Activated B cell treated with CpG ODN at 0.5 μM for 24 hours (primary cell): ENCODE measurements at regions not wholly inside any gene's neighbourhood (a gene's known extent, or its start where the extent isn't known, plus 50 kb on each side); places are given as distances from the start of the nearest gene placed in this dataset.

ENCODE experiments used
- ATAC-seq: fragments of 200-7000 bp; cut with Tn5 transposase; one replicate; pipeline ENCODE4 v1.10.0; 2021; ENCODE audit warnings: low read depth, mild to moderate bottlenecking, moderate library complexity
- CTCF ChIA-PET: fragments of 350-600 bp; sonication (Branson Sonifier 250); formaldehyde crosslinking; loops from one replicate; lab custom pipeline; 2021; ENCODE audit warnings: antibody characterized with exemption; lab: Charles Lee
- POLR2A ChIA-PET: fragments of 350-600 bp; sonication (Branson Sonifier 250); formaldehyde crosslinking; loops from one replicate; lab custom pipeline; 2021; ENCODE audit warnings: antibody characterized with exemption; lab: Charles Lee
- DNase-seq: peaks from one replicate; pipeline ENCODE4 v3.0.0; 2022
- H3K27ac Mint-ChIP-seq: one replicate; pipeline ENCODE4 v1.8.0; 2020; ENCODE audit warnings: mixed read lengths
- H3K27me3 Mint-ChIP-seq: one replicate; pipeline ENCODE4 v1.8.0; 2021; ENCODE audit warnings: mixed read lengths
- H3K36me3 Mint-ChIP-seq: one replicate; pipeline ENCODE4 v1.8.0; 2021; ENCODE audit warnings: low read depth, mixed read lengths
- H3K4me1 Mint-ChIP-seq: one replicate; pipeline ENCODE4 v1.8.0; 2021; ENCODE audit warnings: mixed read lengths
- H3K4me3 Mint-ChIP-seq: one replicate; pipeline ENCODE4 v1.8.0; 2020; ENCODE audit warnings: mild to moderate bottlenecking, mixed read lengths
- H3K9me3 Mint-ChIP-seq: one replicate; pipeline ENCODE4 v1.8.0; 2020; ENCODE audit warnings: mixed read lengths
- intact Hi-C: fragments of 100-400 bp; cut with micrococcal nuclease; formaldehyde crosslinking; loops from one replicate; pipeline ENCODE4 v1.15.1; 2024
- TF ChIP-seq, protein P1 (sequence below): fragments of 200-600 bp; IDR thresholded peaks from one replicate; pipeline ENCODE4 v1.8.0; 2022; ENCODE audit warnings: antibody characterized with exemption, mild to moderate bottlenecking

DNA sequence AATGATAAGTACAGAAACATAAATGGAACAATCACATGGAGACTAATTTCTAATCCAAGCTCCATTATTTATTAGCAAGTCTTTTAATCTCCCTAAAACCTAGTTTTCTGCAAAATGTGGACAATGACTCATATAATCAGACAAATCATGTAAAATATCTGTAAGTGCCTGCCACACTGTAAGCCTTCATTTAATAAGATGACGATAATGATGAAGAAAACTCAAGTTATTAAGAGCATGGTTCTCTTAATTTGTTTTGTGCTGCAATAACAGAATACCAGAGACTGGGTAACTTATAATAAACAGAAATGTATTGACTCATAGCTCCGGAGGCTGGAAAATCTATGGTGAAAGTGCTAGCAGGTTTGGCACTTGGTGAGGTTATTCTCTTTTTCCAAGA is 535.3 kb upstream of the LRFN5 start:
- TF ChIP-seq, protein P1, sequence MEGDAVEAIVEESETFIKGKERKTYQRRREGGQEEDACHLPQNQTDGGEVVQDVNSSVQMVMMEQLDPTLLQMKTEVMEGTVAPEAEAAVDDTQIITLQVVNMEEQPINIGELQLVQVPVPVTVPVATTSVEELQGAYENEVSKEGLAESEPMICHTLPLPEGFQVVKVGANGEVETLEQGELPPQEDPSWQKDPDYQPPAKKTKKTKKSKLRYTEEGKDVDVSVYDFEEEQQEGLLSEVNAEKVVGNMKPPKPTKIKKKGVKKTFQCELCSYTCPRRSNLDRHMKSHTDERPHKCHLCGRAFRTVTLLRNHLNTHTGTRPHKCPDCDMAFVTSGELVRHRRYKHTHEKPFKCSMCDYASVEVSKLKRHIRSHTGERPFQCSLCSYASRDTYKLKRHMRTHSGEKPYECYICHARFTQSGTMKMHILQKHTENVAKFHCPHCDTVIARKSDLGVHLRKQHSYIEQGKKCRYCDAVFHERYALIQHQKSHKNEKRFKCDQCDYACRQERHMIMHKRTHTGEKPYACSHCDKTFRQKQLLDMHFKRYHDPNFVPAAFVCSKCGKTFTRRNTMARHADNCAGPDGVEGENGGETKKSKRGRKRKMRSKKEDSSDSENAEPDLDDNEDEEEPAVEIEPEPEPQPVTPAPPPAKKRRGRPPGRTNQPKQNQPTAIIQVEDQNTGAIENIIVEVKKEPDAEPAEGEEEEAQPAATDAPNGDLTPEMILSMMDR: no peak
- no peak overlapping the region for H3K4me3 Mint-ChIP-seq
- no peaks in the 10 kb centered on the region for H3K36me3 Mint-ChIP-seq
- ATAC-seq (no peak), DNase-seq (no peak)
- H3K27me3 Mint-ChIP-seq: no peaks in the 10 kb centered on the region
- intact Hi-C loops: no loop called here
- no peaks in the 10 kb centered on the region for H3K9me3 Mint-ChIP-seq
- H3K4me1 Mint-ChIP-seq: no peaks in the 10 kb centered on the region
- CTCF ChIA-PET: no interaction called here
- POLR2A ChIA-PET: no interaction called here
- H3K27ac Mint-ChIP-seq: no peak overlapping the region

DNA sequence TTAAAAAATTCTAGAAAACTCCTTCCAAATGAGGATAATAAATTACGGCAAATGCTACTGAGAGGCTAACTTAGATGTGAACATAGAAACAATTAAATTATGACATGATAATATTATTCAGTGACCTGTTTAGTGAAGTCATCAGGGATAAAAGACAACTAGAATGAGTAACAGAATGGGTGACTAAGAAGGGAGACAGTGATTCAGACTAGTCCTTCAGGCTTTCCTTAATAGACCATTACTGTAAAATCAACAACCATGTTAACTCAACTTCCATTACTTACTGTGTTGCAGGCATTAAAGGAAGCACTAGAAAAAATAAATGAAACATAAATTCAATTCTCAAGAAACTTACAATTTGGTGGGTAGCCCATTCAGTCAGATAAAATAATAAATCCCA is 543.9 kb upstream of the LRFN5 start:
- ChIA-PET POLR2A (no interaction called here), CTCF (no interaction called here)
- H3K36me3 Mint-ChIP-seq: no peaks in the 10 kb centered on the region
- no peaks in the 10 kb centered on the region for H3K27me3 Mint-ChIP-seq
- intact Hi-C loops: no loop called here
- no peak overlapping the region for H3K27ac Mint-ChIP-seq
- H3K9me3 Mint-ChIP-seq: no peaks in the 10 kb centered on the region
- H3K4me3 Mint-ChIP-seq: no peak overlapping the region
- H3K4me1 Mint-ChIP-seq: no peaks in the 10 kb centered on the region
- ATAC-seq (no peak), DNase-seq (no peak)
- TF ChIP-seq, protein P1: no peak

DNA sequence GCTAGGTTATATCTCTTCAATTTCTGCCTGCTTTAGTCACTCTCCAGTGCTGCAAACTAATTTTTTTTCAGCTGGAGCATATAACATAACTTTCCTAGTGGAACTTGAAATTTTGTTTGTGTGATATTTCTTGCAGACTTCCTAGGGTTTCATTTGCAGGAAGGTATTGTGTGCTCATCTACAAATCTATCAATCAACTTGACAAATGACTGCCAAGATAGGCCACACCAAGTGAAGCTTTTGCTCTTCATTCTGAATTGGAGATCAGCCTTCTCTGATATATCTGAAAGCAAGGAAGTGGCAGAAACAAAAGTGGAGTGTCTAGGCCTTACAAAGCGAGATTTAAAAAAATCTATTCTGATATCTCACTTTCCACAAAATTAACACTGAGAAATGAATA is 551.1 kb upstream of the LRFN5 start:
- ATAC-seq (no peak), DNase-seq (no peak)
- Mint-ChIP-seq H3K27me3 (no peaks in the 10 kb centered on the region), H3K4me1 (no peaks in the 10 kb centered on the region), H3K4me3 (no peak overlapping the region), H3K27ac (no peak overlapping the region), H3K36me3 (no peaks in the 10 kb centered on the region), H3K9me3 (no peaks in the 10 kb centered on the region)
- intact Hi-C loops: no loop called here
- TF ChIP-seq, protein P1: no peak
- ChIA-PET POLR2A (no interaction called here), CTCF (no interaction called here)

DNA sequence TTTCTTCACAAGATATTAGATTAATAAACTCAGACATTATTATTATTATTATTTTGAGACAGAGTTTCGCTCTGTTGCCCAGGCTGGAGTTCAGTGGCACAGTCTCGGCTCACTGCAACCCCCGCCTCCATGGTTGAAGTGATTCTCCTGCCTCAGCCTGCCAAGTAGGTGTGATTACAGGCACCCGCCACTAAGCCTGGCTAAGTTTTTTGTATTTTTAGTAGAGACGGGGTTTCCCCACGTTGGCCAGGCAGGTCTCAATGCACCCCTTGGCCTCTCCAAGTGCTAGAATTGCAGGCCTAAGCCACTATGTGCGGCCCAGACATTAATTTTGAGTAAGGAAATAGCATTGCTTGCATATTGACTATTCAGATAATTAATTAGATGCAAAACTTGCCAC is 554.9 kb upstream of the LRFN5 start:
- intact Hi-C loops: no loop called here
- H3K9me3 Mint-ChIP-seq: no peaks in the 10 kb centered on the region
- no peak for ATAC-seq

DNA sequence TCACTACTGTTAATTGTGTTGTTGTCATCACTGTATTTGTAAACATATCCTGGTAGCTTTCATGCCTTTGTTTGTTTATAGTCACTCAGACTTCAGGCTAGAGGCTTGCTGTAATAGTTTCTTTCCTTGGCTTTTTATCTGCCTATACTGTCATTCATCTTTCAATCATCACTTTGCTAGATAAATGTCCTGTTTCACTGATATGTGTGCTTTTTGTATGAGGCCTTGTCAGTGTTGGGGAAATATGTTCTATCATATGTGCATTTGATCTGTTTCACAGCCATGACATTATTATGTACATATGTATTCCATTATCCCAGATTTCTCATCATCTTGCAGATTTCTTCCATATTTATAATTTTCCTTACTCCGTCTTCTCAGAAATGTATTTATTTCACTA is 558.9 kb upstream of the LRFN5 start:
- POLR2A ChIA-PET: no interaction called here
- Mint-ChIP-seq H3K27me3 (no peaks in the 10 kb centered on the region), H3K36me3 (no peaks in the 10 kb centered on the region), H3K9me3 (no peaks in the 10 kb centered on the region), H3K4me3 (no peak overlapping the region), H3K4me1 (no peaks in the 10 kb centered on the region), H3K27ac (no peak overlapping the region)
- CTCF ChIA-PET: no interaction called here
- TF ChIP-seq, protein P1: no peak
- intact Hi-C loops: no loop called here
- no peak for ATAC-seq
- no peak for DNase-seq

More for the DNA sequence above, 554.9 kb upstream of the LRFN5 start:
- H3K4me3 Mint-ChIP-seq: no peak overlapping the region
- TF ChIP-seq, protein P1: no peak
- ChIA-PET CTCF (no interaction called here), POLR2A (no interaction called here)
- no peaks in the 10 kb centered on the region for H3K4me1 Mint-ChIP-seq
- H3K27me3 Mint-ChIP-seq: no peaks in the 10 kb centered on the region
- H3K36me3 Mint-ChIP-seq: no peaks in the 10 kb centered on the region
- no peak overlapping the region for H3K27ac Mint-ChIP-seq
- no peak for DNase-seq
